GM12865 (cell line): ENCODE measurements at regions not wholly inside any gene's neighbourhood (a gene's known extent, or its start where the extent isn't known, plus 50 kb on each side); places are given as distances from the start of the nearest gene placed in this dataset.

Experiments
- DNase-seq: peaks from one replicate; pipeline ENCODE4 v3.0.0; 2010; ENCODE audit warnings: low read depth
- H3K4me3 ChIP-seq: 2 replicates; pipeline ENCODE4 v1.5.1; 2011; ENCODE audit warnings: mild to moderate bottlenecking, low read depth, low read length, control low read depth
- TF ChIP-seq, protein P1 (sequence below): IDR thresholded peaks from 2 replicates; pipeline ENCODE4 v1.5.1; 2011; ENCODE audit warnings: low read length, control low read depth, low read depth, inconsistent platforms; ENCODE audit not compliant: insufficient read depth; ENCODE audit errors: missing control alignments

- no peak overlapping the region for H3K4me3 ChIP-seq
- TF ChIP-seq, protein P1, sequence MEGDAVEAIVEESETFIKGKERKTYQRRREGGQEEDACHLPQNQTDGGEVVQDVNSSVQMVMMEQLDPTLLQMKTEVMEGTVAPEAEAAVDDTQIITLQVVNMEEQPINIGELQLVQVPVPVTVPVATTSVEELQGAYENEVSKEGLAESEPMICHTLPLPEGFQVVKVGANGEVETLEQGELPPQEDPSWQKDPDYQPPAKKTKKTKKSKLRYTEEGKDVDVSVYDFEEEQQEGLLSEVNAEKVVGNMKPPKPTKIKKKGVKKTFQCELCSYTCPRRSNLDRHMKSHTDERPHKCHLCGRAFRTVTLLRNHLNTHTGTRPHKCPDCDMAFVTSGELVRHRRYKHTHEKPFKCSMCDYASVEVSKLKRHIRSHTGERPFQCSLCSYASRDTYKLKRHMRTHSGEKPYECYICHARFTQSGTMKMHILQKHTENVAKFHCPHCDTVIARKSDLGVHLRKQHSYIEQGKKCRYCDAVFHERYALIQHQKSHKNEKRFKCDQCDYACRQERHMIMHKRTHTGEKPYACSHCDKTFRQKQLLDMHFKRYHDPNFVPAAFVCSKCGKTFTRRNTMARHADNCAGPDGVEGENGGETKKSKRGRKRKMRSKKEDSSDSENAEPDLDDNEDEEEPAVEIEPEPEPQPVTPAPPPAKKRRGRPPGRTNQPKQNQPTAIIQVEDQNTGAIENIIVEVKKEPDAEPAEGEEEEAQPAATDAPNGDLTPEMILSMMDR = no peak
- no peak for DNase-seq
Measured at GRCh38 chr22:27671413-27671935, 130.1 kb downstream of the MN1 start.

- no peak for DNase-seq
- TF ChIP-seq, protein P1 = no peak
- H3K4me3 ChIP-seq = no peak overlapping the region
Measured at GRCh38 chr22:27672721-27673418, 128.7 kb downstream of the MN1 start.

DNA sequence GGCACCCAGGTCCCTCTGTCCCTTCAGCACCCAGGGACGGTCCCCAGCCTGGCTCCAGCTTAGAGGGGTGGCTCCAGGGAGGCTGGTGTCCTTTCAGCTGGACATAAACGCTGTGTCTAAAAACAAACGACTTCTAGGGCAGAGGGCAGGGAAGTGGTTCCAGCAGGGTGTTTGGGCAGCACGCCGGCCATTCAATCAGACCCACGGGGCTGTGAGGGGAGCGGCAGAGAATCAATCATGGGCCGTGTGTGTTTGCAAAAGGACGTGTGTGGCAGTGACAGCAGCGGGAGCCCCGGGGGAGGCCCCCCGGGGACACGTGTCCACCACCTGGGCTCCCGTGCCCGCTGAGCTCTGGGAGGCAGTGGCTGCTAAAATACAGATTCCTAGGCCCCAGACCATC, 127.7 kb downstream of the MN1 start:
- TF ChIP-seq, protein P1 = no peak
- DNase-seq = no peak
- no peak overlapping the region for H3K4me3 ChIP-seq

GRCh38 chr22:27674261-27674923, 127.2 kb downstream of the MN1 start:
- no peak overlapping the region for H3K4me3 ChIP-seq
- TF ChIP-seq, protein P1 = no peak
- no peak for DNase-seq

DNA sequence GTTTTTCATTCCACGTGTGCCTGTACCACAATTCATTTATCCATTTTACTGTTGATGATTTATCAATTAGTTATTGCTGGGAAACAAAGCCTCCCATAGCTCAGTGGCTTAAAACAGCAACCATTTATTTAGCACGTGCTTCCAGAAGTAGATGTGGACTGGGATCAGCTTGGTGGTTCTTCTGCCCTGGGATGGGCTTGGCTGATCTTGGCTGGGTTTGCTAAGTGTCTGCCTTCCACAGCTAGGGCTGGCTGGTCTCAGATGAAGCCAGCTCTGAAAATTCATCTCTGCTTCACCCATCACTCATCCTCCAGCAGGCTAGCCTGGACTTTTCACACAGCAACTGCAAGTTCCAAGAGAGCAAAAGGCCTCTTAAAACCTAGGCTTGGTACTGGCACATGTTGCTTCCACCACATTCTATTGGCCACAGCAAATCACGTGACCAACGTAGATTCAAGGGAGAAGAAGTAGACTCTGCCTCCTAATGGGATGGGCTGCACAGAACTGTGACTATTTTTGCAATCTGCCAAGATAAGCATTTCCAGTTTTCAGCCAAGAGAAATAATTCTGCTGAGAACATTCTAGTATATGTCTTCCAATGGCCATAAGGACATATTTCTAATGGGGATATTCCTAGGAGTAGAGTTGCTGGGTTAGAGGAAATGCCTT, 124.9 kb downstream of the MN1 start:
- TF ChIP-seq, protein P1 = no peak
- no peak for DNase-seq
- H3K4me3 ChIP-seq = no peak overlapping the region

DNA sequence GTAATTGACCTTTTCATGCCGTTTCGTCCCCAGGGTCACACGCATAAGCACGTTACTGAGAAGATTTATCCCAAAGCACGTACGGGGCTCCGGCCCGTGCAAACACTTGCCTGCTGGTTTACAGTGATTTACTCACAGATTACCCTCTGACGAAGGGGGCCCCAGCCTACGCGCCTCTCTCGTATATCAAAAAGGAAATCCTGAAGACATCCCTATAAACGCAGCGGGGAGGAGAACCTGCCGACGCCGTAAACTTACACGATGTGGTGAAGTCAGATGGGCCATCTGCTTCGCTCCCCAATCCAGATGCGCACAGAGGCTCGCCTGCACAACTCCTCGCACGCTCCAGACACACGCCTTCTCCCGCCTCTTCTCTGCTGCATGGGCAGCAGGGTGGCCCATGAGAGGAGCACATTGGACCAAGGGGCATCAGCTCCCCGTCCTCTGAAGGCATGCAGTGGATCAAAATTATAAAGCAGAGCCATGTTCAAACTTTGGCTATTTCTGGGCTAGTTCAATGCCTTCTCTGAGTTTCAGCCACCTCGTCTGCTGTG, 123.6 kb downstream of the MN1 start:
- H3K4me3 ChIP-seq = no peak overlapping the region
- no peak for DNase-seq
- TF ChIP-seq, protein P1 = no peak
